OCI-LY3 (cell line): ENCODE measurements at regions not wholly inside any gene's neighbourhood (a gene's known extent, or its start where the extent isn't known, plus 50 kb on each side); places are given as distances from the start of the nearest gene placed in this dataset.

Source experiments
- CTCF ChIP-seq: fragments of 200-600, 300-600 bp; sonication (generic); IDR thresholded peaks from 2 replicates; pipeline ENCODE4 v1.5.1; 2014; ENCODE audit warnings: antibody characterized with exemption, low read length, low read depth
- EZH2phosphoT487 ChIP-seq: fragments of 200-600 bp; shearing (Covaris generic); IDR thresholded peaks from 2 replicates; pipeline ENCODE4 v1.6.1; 2018; ENCODE audit warnings: antibody characterized with exemption, mixed run types, low read depth

DNA sequence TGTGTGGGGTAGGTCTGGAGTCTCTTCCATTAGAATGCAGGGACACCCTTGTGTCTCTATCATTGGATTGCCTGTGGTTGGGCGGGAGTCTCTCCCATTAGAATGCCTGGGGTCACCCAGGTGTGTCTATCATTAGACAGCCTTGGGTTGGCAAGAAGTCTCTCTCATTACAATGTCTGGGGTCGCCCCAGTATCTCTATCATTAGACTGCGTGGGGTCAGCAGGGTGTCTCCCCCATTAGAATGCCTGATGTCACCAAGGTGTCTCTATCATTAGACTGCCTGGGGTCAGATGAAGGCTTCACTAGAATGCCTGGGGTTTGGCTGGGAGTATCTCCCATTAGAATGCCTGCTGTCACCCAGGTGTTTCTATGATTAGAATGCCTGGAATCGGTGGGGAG, 1539.0 kb downstream of the UQCRFS1 start:
- TF ChIP-seq CTCF (no peak), EZH2phosphoT487 (no peak)
